Skin epidermis (tissue), 12 donors: ENCODE measurements at regions not wholly inside any gene's neighbourhood (a gene's known extent, or its start where the extent isn't known, plus 50 kb on each side); places are given as distances from the start of the nearest gene placed in this dataset.
"Not testable (repeated sequence)": the region's sequence is repeated elsewhere in the genome, so short reads cannot be mapped to it uniquely, and the experiment has no call there.

Experiments used
- H3K27ac ChIP-seq, 21 experiments: fragments of 200-600 bp; sonication (generic) in 11 of 21; one replicate each; pipeline ENCODE4 v1.5.0; 2020; ENCODE audit warnings: mild to moderate bottlenecking in 3 of 21, inconsistent platforms in 2 of 21, moderate library complexity in 2 of 21
- H3K4me3 ChIP-seq, 7 experiments: fragments of 200-600 bp; sonication (generic) in 2 of 7; one replicate each; pipeline ENCODE4 v1.5.0; 2020; ENCODE audit warnings: inconsistent platforms in 2 of 7, mild to moderate bottlenecking in 2 of 7, moderate library complexity in 1 of 7

- Histone ChIP-seq H3K27ac (no peak overlapping the region), H3K4me3 (no peak overlapping the region)
These were observed 168.6 kb downstream of the CD83 start for GRCh38 chr6:14286144-14286543.

- Histone ChIP-seq H3K4me3 (no peak overlapping the region), H3K27ac (no peak overlapping the region)
These were observed 169.3 kb downstream of the CD83 start for GRCh38 chr6:14286634-14287428.

GRCh38 chr6:14287707-14288106, 170.1 kb downstream of the CD83 start:
- H3K4me3 ChIP-seq, result no peak overlapping the region
- no peak overlapping the region for H3K27ac ChIP-seq

GRCh38 chr6:14288910-14289309, 171.3 kb downstream of the CD83 start:
- Histone ChIP-seq H3K27ac (no peak overlapping the region), H3K4me3 (no peak overlapping the region)

- H3K4me3 ChIP-seq, result no peak overlapping the region
These were observed 172.6 kb downstream of the CD83 start for GRCh38 chr6:14290041-14290771.

GRCh38 chr6:14290772-14291330, 173.3 kb downstream of the CD83 start:
- H3K27ac ChIP-seq, result no peak overlapping the region
- H3K4me3 ChIP-seq, result no peak overlapping the region

More at GRCh38 chr6:14290041-14290771, 172.6 kb downstream of the CD83 start:
- no peak overlapping the region for H3K27ac ChIP-seq

GRCh38 chr6:14291331-14291730, 173.8 kb downstream of the CD83 start:
- no peak overlapping the region for H3K4me3 ChIP-seq
- H3K27ac ChIP-seq, result no peak overlapping the region

GRCh38 chr6:14292119-14292518, 174.5 kb downstream of the CD83 start:
- no peak overlapping the region for H3K4me3 ChIP-seq
- no peak overlapping the region for H3K27ac ChIP-seq

- no peak overlapping the region for H3K4me3 ChIP-seq
These were observed 176.8 kb downstream of the CD83 start for GRCh38 chr6:14294270-14294951.

GRCh38 chr6:14296698-14297097, 179.1 kb downstream of the CD83 start:
- H3K4me3 ChIP-seq, H3K27ac ChIP-seq: not testable (repeated sequence)

More at GRCh38 chr6:14294270-14294951, 176.8 kb downstream of the CD83 start:
- no peak overlapping the region for H3K27ac ChIP-seq

GRCh38 chr6:14297118-14297517, 179.5 kb downstream of the CD83 start:
- not testable (repeated sequence) for H3K27ac ChIP-seq, H3K4me3 ChIP-seq

- H3K27ac ChIP-seq, H3K4me3 ChIP-seq: not testable (repeated sequence)
These were observed 182.6 kb downstream of the CD83 start for GRCh38 chr6:14300189-14300588.

- H3K4me3 ChIP-seq, H3K27ac ChIP-seq: not testable (repeated sequence)
These were observed 183.1 kb downstream of the CD83 start for GRCh38 chr6:14300721-14301120.

- not testable (repeated sequence) for H3K4me3 ChIP-seq, H3K27ac ChIP-seq
These were observed 183.9 kb downstream of the CD83 start for GRCh38 chr6:14301477-14301876.

- Histone ChIP-seq H3K27ac (no peak overlapping the region), H3K4me3 (no peak overlapping the region)
These were observed 187.6 kb downstream of the CD83 start for GRCh38 chr6:14305131-14305530.

GRCh38 chr6:14305624-14306023, 188.1 kb downstream of the CD83 start:
- Histone ChIP-seq H3K27ac (no peak overlapping the region), H3K4me3 (no peak overlapping the region)

- no peak overlapping the region for H3K4me3 ChIP-seq
- H3K27ac ChIP-seq, result no peak overlapping the region
These were observed 188.8 kb downstream of the CD83 start for GRCh38 chr6:14306151-14306906.

- H3K27ac ChIP-seq, result no peak overlapping the region
These were observed 191.9 kb downstream of the CD83 start for GRCh38 chr6:14309516-14309915.

GRCh38 chr6:14309951-14310445, 192.4 kb downstream of the CD83 start:
- Histone ChIP-seq H3K4me3 (no peak overlapping the region), H3K27ac (no peak overlapping the region)

More at GRCh38 chr6:14309516-14309915, 191.9 kb downstream of the CD83 start:
- H3K4me3 ChIP-seq, result no peak overlapping the region
